ENCODE measurements at regions not wholly inside any gene's neighbourhood (a gene's known extent, or its start where the extent isn't known, plus 50 kb on each side); places are given as distances from the start of the nearest gene placed in this dataset.

DNA sequence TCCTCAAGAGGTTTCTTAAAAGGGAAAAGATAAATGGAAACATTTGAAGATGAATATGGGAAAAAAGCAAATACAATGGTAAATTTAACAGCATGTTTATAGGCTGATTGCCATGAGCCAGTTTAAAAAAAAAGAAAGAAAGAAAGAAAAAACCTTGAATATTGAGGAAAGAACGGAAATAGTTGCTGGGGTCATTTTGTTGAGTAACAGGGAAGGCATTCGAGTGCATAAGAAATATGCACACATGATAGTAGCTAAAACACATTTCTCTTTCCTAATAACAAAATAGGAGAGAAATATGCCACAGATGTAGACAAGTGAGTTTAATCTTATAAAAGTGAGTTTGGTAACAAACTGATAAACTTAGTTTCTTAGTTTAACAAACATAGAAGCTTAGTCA, 864.6 kb upstream of the ACO1 start:
- no peaks in the 10 kb centered on the region for H3K27me3 Mint-ChIP-seq (ENCODE audit: unreplicated experiment)
- no peaks in the 10 kb centered on the region for H3K4me1 Mint-ChIP-seq (ENCODE audit: low read depth, unreplicated experiment)
- no peaks in the 10 kb centered on the region for H3K9me3 Mint-ChIP-seq (ENCODE audit: unreplicated experiment)
- TF ChIP-seq CTCF (IDR thresholded peaks at IDR 0.05; ENCODE audit: partially characterized antibody, unreplicated experiment) = no peak
- no peak overlapping the region for H3K27ac Mint-ChIP-seq (ENCODE audit: unreplicated experiment)
- no peak overlapping the region for H3K4me3 Mint-ChIP-seq (ENCODE audit: unreplicated experiment)
- no peaks in the 10 kb centered on the region for H3K36me3 Mint-ChIP-seq (ENCODE audit: unreplicated experiment)
- DNase-seq = no peak

DNA sequence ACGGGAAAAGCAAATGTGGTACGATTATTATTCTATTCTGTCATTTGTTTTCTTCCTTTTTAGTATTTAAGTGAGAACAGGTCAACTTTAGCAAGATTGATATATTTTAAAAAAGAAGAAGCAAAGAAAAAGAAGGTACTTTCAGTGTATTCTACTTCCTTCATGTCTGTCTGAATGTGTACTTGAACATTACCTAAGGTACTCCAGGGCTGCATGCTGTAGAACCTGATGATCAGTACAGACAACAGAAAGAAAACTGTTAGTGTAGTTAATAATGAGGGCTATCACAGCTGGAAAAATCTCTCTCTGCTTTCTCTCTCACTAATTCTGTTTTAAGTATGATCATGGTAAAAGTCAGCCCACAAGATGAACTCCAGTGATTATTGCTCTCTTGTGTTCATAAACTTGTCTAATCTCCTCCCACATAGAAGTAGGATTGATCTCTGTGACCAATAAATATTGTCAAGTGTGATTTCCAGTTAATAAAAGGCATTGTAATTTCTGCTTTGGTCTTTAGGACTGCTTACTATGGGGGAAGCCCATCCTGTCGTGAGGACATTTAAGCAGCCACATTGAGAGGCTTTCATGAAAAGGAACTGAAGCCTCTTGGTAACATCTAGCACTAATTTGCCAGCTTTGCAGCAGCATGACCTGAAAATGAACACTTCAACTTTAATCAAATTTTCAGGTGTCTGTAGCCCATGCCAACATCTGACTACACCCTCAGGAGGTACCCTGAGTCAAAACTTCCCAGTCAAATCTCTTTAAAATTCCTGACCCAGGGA, 864.0 kb upstream of the ACO1 start:
- Mint-ChIP-seq H3K4me3 (ENCODE audit: unreplicated experiment) (no peak overlapping the region), H3K27me3 (ENCODE audit: unreplicated experiment) (no peaks in the 10 kb centered on the region), H3K27ac (ENCODE audit: unreplicated experiment) (no peak overlapping the region), H3K9me3 (ENCODE audit: unreplicated experiment) (no peaks in the 10 kb centered on the region), H3K36me3 (ENCODE audit: unreplicated experiment) (no peaks in the 10 kb centered on the region), H3K4me1 (ENCODE audit: low read depth, unreplicated experiment) (no peaks in the 10 kb centered on the region)
- TF ChIP-seq CTCF (IDR thresholded peaks at IDR 0.05; ENCODE audit: partially characterized antibody, unreplicated experiment) = no peak
- DNase-seq = no peak

GRCh38 chr9:31535651-31536050, 848.8 kb upstream of the ACO1 start:
- H3K4me3 Mint-ChIP-seq (ENCODE audit: unreplicated experiment) = no peak overlapping the region
- no peak for TF ChIP-seq CTCF (IDR thresholded peaks at IDR 0.05; ENCODE audit: partially characterized antibody, unreplicated experiment)
- no peaks in the 10 kb centered on the region for H3K27me3 Mint-ChIP-seq (ENCODE audit: unreplicated experiment)
- H3K36me3 Mint-ChIP-seq (ENCODE audit: unreplicated experiment) = no peaks in the 10 kb centered on the region
- no peak overlapping the region for H3K27ac Mint-ChIP-seq (ENCODE audit: unreplicated experiment)
- DNase-seq = no peak
- no peaks in the 10 kb centered on the region for H3K4me1 Mint-ChIP-seq (ENCODE audit: low read depth, unreplicated experiment)
- no peaks in the 10 kb centered on the region for H3K9me3 Mint-ChIP-seq (ENCODE audit: unreplicated experiment)

DNA sequence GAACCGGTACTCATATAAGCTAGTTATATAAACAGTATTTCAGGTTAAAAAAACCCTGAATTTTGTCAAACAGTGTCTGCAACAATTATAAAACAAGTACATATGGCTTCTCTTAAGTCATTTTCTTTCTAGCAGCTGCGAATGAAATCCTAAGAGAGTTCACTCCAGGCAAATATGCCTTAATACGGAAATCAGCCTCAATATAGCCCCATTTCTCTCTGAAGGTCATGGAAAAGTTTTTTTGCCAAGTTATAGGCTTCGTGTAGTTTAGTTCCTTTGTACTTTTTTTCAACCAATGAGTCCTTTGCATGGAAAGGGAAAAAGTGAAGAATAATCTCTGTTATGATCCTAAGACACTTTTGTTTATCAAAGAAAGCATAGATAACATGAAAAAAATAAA, 848.0 kb upstream of the ACO1 start:
- DNase-seq = no peak
- no peak for TF ChIP-seq CTCF (IDR thresholded peaks at IDR 0.05; ENCODE audit: partially characterized antibody, unreplicated experiment)
- Mint-ChIP-seq H3K27me3 (ENCODE audit: unreplicated experiment) (no peaks in the 10 kb centered on the region), H3K4me1 (ENCODE audit: low read depth, unreplicated experiment) (no peaks in the 10 kb centered on the region), H3K27ac (ENCODE audit: unreplicated experiment) (no peak overlapping the region), H3K4me3 (ENCODE audit: unreplicated experiment) (no peak overlapping the region), H3K36me3 (ENCODE audit: unreplicated experiment) (no peaks in the 10 kb centered on the region), H3K9me3 (ENCODE audit: unreplicated experiment) (no peaks in the 10 kb centered on the region)

GRCh38 chr9:31541721-31542281, 842.6 kb upstream of the ACO1 start:
- no peaks in the 10 kb centered on the region for H3K9me3 Mint-ChIP-seq (ENCODE audit: unreplicated experiment)
- H3K4me1 Mint-ChIP-seq (ENCODE audit: low read depth, unreplicated experiment) = peaks cover 4% of the 10 kb centered on the region
- no peaks in the 10 kb centered on the region for H3K27me3 Mint-ChIP-seq (ENCODE audit: unreplicated experiment)
- TF ChIP-seq CTCF (IDR thresholded peaks at IDR 0.05; ENCODE audit: partially characterized antibody, unreplicated experiment) = no peak
- DNase-seq = no peak
- no peaks in the 10 kb centered on the region for H3K36me3 Mint-ChIP-seq (ENCODE audit: unreplicated experiment)
- H3K27ac Mint-ChIP-seq (ENCODE audit: unreplicated experiment) = no peak overlapping the region
- no peak overlapping the region for H3K4me3 Mint-ChIP-seq (ENCODE audit: unreplicated experiment)
